Choroid plexus epithelial cell (primary cell): ENCODE measurements at regions not wholly inside any gene's neighbourhood (a gene's known extent, or its start where the extent isn't known, plus 50 kb on each side); places are given as distances from the start of the nearest gene placed in this dataset.

ENCODE experiments used
- DNase-seq: peaks from one replicate; pipeline ENCODE4 v3.0.0-alpha.2; 2010; ENCODE audit warnings: low read depth
- H3K4me3 ChIP-seq: 2 replicates; pipeline ENCODE4 v1.5.1; 2011; ENCODE audit warnings: low read depth, mild to moderate bottlenecking, control low read depth, low read length, moderate library complexity
- TF ChIP-seq, protein P1 (sequence below): conservative IDR thresholded peaks from 2 replicates; pipeline ENCODE4 v1.5.1; 2011; ENCODE audit warnings: low read depth, mild to moderate bottlenecking, control low read depth, inconsistent platforms, low read length, moderate library complexity

DNA sequence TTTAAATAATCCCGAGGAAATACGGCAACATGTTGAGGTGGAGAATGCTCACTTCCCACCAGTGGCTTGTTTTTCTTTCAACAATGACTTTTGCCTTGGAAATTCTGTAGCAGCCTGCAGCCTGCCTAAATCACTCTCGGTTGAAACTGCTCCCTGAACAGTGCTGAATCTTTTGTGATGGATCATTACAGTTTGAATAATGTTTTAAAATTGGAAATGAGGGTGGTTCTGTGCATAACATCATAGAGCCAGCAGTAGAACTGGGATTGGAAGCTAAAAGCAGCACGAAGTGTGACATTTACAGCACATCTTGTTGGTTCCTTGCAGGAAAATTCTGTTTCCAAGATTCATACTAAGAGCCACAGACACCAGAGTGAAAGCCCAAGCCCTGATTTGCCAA is 74.1 kb upstream of the GPR12 start:
- DNase-seq, result no peak
- no peak overlapping the region for H3K4me3 ChIP-seq
- TF ChIP-seq, protein P1, sequence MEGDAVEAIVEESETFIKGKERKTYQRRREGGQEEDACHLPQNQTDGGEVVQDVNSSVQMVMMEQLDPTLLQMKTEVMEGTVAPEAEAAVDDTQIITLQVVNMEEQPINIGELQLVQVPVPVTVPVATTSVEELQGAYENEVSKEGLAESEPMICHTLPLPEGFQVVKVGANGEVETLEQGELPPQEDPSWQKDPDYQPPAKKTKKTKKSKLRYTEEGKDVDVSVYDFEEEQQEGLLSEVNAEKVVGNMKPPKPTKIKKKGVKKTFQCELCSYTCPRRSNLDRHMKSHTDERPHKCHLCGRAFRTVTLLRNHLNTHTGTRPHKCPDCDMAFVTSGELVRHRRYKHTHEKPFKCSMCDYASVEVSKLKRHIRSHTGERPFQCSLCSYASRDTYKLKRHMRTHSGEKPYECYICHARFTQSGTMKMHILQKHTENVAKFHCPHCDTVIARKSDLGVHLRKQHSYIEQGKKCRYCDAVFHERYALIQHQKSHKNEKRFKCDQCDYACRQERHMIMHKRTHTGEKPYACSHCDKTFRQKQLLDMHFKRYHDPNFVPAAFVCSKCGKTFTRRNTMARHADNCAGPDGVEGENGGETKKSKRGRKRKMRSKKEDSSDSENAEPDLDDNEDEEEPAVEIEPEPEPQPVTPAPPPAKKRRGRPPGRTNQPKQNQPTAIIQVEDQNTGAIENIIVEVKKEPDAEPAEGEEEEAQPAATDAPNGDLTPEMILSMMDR, result no peak

DNA sequence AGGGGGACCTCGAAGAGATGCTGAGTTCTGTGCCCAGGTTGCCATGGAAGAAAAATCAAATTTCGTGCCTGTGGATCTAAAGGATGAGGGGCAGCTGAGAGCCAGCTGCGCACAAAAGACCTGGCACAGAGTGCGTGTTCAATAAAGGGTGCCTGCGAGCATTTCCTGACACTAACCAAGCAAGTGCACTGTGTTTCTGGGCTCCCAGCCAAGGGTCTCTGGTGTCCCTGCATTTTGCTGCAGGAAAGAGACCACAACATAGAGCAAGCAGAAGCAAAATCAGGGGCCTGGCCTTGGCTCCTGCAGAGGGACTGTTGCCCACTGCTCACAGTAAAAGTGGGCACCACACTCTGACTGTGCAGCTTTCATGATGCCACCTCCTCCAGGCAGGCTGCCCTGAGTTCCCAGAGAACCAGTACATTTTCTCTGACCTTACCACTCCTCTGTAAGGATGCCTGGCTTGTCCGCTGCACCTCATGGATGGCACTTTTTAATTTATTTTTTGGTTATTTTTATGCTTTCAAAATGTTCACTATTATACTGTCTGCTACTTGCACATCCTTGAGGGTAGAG is 70.8 kb upstream of the GPR12 start:
- TF ChIP-seq, protein P1, result no peak
- no peak overlapping the region for H3K4me3 ChIP-seq
- DNase-seq, result no peak

DNA sequence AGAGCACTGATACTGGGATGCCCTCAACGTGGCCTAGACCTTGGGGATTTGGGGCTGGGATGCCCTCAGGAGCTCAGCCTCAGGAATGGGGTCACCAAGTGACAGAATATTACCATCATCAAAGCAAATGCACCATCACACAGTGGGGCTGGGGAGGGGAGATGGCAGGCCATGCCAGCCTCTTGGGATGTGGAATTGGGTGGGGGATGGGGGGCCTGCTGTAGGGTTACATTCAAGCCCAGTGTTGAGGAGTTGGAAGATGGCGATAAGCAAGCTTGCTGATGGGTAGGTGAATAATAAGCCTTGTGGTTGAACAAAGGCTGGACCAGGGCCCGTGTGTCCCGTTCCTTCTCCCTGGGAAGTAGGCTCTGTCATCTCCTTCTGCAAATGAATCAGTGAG is 69.1 kb upstream of the GPR12 start:
- TF ChIP-seq, protein P1, result no peak
- no peak for DNase-seq

DNA sequence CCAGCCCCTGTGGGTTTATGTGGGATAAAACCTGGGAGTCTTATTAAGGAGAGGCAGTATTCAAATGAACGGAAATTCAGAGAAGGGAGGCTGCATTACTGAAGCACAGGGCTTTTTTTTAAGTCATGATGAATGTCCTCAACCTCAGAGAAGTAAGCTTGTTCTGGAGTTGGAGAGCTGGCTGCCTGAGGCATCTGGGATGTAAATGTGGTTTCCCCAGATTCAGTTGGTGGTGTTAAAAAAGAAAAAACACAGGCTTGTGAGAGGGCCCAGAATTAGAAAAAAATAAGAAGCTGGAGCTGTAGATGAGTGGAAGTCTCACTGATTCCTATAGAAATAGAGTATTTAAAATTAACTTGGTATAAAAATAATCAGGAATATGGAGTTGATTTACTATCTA is 64.0 kb upstream of the GPR12 start:
- H3K4me3 ChIP-seq, result no peak overlapping the region
- TF ChIP-seq, protein P1, result no peak
- DNase-seq, result no peak

More for the DNA sequence above, 69.1 kb upstream of the GPR12 start:
- no peak overlapping the region for H3K4me3 ChIP-seq

DNA sequence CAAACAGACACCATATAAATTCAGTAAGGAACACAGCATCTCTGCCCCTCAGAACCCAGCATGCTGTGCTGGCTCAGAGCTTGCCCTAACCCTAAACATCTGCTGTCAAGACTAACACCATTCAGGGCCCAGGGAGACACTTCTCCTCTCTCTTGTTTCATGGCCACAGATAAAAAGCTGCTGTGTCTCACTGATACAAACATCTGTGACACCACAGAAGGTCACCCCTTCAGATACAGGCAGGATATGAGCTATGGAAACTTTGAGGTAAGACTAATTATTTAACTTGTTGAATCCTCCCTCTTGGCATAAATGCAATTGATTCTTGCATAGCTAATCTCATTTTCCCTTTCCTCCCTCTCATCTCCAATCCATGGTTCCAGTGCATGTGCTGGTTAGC is 61.6 kb upstream of the GPR12 start:
- H3K4me3 ChIP-seq, result no peak overlapping the region
- TF ChIP-seq, protein P1, result no peak
- DNase-seq, result no peak

DNA sequence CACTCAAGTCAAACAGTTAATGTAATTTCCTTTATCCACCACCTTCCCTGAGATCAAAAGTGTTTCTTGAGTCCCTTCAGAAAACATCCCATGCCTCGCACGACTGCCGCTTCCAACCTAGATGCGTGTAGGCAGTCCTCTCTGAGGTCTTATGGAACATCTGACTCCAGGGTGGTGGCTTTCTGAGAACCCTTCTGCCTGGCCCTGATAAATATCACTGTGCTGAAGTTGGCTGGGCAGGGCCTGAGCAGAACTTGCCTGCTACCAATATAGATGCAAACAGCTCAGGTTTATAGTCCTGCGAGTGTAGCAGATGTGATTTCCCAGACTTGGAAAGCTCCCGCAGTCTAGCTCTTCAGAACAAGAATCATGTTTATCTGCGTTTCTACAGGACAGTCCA is 61.1 kb upstream of the GPR12 start:
- no peak overlapping the region for H3K4me3 ChIP-seq
- no peak for DNase-seq
- TF ChIP-seq, protein P1, result no peak

DNA sequence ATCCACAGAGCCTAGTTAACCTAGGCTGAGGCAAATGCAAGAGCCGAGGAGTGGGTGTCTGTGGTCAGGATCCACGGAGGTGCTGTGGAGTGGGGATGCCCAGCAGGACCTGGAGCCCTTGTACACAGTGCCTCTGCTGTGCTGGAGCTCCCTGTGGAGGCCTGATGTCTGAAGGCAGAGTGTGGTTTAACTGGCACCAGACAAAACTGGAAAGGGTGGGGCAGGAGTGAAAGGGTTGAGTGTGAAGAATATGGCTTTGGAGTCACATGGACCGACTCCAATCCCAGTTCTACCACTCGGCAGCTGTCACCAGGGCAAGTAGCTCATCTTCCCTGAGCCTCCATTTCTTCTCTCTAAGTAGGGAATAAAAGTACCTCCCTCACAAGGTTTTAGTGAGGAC is 60.3 kb upstream of the GPR12 start:
- H3K4me3 ChIP-seq, result no peak overlapping the region
- DNase-seq, result no peak
- TF ChIP-seq, protein P1, result no peak
